T-helper 1 cell treated with Interleukin-12 subunit alpha and Interleukin-12 subunit beta and Interleukin-4 antibody, amounts not matched to agents 30 μg/mL and 1 μg/mL, for 36 hours (primary cell): ENCODE measurements at regions not wholly inside any gene's neighbourhood (a gene's known extent, or its start where the extent isn't known, plus 50 kb on each side); places are given as distances from the start of the nearest gene placed in this dataset.

Source experiments
- H3K27ac Mint-ChIP-seq: one replicate; pipeline ENCODE4 v1.8.0; 2021; ENCODE audit warnings: mild to moderate bottlenecking, mixed read lengths
- H3K27me3 Mint-ChIP-seq: one replicate; pipeline ENCODE4 v1.8.0; 2021; ENCODE audit warnings: low read depth, mixed read lengths
- H3K36me3 Mint-ChIP-seq: one replicate; pipeline ENCODE4 v1.8.0; 2021; ENCODE audit warnings: low read depth, mixed read lengths
- H3K4me1 Mint-ChIP-seq: one replicate; pipeline ENCODE4 v1.8.0; 2021; ENCODE audit warnings: low read depth, mixed read lengths
- H3K4me3 Mint-ChIP-seq: one replicate; pipeline ENCODE4 v1.8.0; 2021; ENCODE audit warnings: mild to moderate bottlenecking, moderate library complexity, mixed read lengths
- H3K9me3 Mint-ChIP-seq: one replicate; pipeline ENCODE4 v1.8.0; 2021; ENCODE audit warnings: mixed read lengths

GRCh38 chr14:65281991-65282895 is 130.3 kb upstream of the FUT8 start:
- H3K36me3 Mint-ChIP-seq: no peaks in the 10 kb centered on the region
- H3K4me1 Mint-ChIP-seq: peaks cover 45% of the 10 kb centered on the region
- peak overlapping the region; percentile 86 for H3K27ac Mint-ChIP-seq
- peak overlapping the region; percentile 56 for H3K4me3 Mint-ChIP-seq
- H3K27me3 Mint-ChIP-seq: no peaks in the 10 kb centered on the region
- H3K9me3 Mint-ChIP-seq: no peaks in the 10 kb centered on the region

GRCh38 chr14:65282896-65283253 is 129.7 kb upstream of the FUT8 start:
- Mint-ChIP-seq H3K27ac (peak overlapping the region; percentile 86), H3K9me3 (no peaks in the 10 kb centered on the region), H3K4me1 (peaks cover 51% of the 10 kb centered on the region), H3K4me3 (peak overlapping the region; percentile 56), H3K27me3 (no peaks in the 10 kb centered on the region), H3K36me3 (peaks cover under 1% of the 10 kb centered on the region)

- Mint-ChIP-seq H3K27ac (peak overlapping the region; percentile 95), H3K4me1 (peaks cover 70% of the 10 kb centered on the region), H3K27me3 (no peaks in the 10 kb centered on the region), H3K36me3 (peaks cover 14% of the 10 kb centered on the region), H3K9me3 (peaks cover 4% of the 10 kb centered on the region), H3K4me3 (no peak overlapping the region)
Measured at GRCh38 chr14:65286443-65286842, 126.1 kb upstream of the FUT8 start.

GRCh38 chr14:65287264-65288131 is 125.0 kb upstream of the FUT8 start:
- peaks cover 4% of the 10 kb centered on the region for H3K9me3 Mint-ChIP-seq
- H3K36me3 Mint-ChIP-seq: peaks cover 14% of the 10 kb centered on the region
- peak overlapping the region; percentile 79 for H3K4me3 Mint-ChIP-seq
- peaks cover 68% of the 10 kb centered on the region for H3K4me1 Mint-ChIP-seq
- H3K27ac Mint-ChIP-seq: peak overlapping the region; percentile 95
- no peaks in the 10 kb centered on the region for H3K27me3 Mint-ChIP-seq

GRCh38 chr14:65290830-65291229 is 121.7 kb upstream of the FUT8 start:
- Mint-ChIP-seq H3K4me3 (peak overlapping the region; percentile 72), H3K27ac (peak overlapping the region; percentile 83)

GRCh38 chr14:65291531-65291930 is 121.0 kb upstream of the FUT8 start:
- H3K27me3 Mint-ChIP-seq: no peaks in the 10 kb centered on the region
- peaks cover 52% of the 10 kb centered on the region for H3K4me1 Mint-ChIP-seq
- peak overlapping the region; percentile 83 for H3K27ac Mint-ChIP-seq
- no peak overlapping the region for H3K4me3 Mint-ChIP-seq
- peaks cover 19% of the 10 kb centered on the region for H3K36me3 Mint-ChIP-seq
- H3K9me3 Mint-ChIP-seq: peaks cover 4% of the 10 kb centered on the region

More at GRCh38 chr14:65290830-65291229, 121.7 kb upstream of the FUT8 start:
- H3K36me3 Mint-ChIP-seq: peaks cover 19% of the 10 kb centered on the region
- H3K27me3 Mint-ChIP-seq: no peaks in the 10 kb centered on the region
- peaks cover 4% of the 10 kb centered on the region for H3K9me3 Mint-ChIP-seq
- peaks cover 50% of the 10 kb centered on the region for H3K4me1 Mint-ChIP-seq

- no peak overlapping the region for H3K27ac Mint-ChIP-seq
- no peaks in the 10 kb centered on the region for H3K27me3 Mint-ChIP-seq
- H3K4me1 Mint-ChIP-seq: peaks cover 43% of the 10 kb centered on the region
- H3K4me3 Mint-ChIP-seq: no peak overlapping the region
- H3K9me3 Mint-ChIP-seq: peaks cover 4% of the 10 kb centered on the region
- H3K36me3 Mint-ChIP-seq: peaks cover 17% of the 10 kb centered on the region
Measured at GRCh38 chr14:65294816-65295215, 117.7 kb upstream of the FUT8 start.

GRCh38 chr14:65296402-65296801 is 116.1 kb upstream of the FUT8 start:
- no peaks in the 10 kb centered on the region for H3K27me3 Mint-ChIP-seq
- no peak overlapping the region for H3K27ac Mint-ChIP-seq
- peaks cover 43% of the 10 kb centered on the region for H3K4me1 Mint-ChIP-seq
- H3K4me3 Mint-ChIP-seq: no peak overlapping the region
- no peaks in the 10 kb centered on the region for H3K9me3 Mint-ChIP-seq
- H3K36me3 Mint-ChIP-seq: peaks cover 13% of the 10 kb centered on the region

GRCh38 chr14:65296876-65297275 is 115.7 kb upstream of the FUT8 start:
- no peak overlapping the region for H3K27ac Mint-ChIP-seq
- no peaks in the 10 kb centered on the region for H3K9me3 Mint-ChIP-seq
- H3K4me3 Mint-ChIP-seq: no peak overlapping the region
- H3K27me3 Mint-ChIP-seq: no peaks in the 10 kb centered on the region
- H3K36me3 Mint-ChIP-seq: peaks cover 13% of the 10 kb centered on the region
- peaks cover 43% of the 10 kb centered on the region for H3K4me1 Mint-ChIP-seq

- Mint-ChIP-seq H3K4me3 (no peak overlapping the region), H3K27me3 (no peaks in the 10 kb centered on the region), H3K27ac (no peak overlapping the region), H3K4me1 (peaks cover 49% of the 10 kb centered on the region), H3K36me3 (peaks cover 13% of the 10 kb centered on the region), H3K9me3 (no peaks in the 10 kb centered on the region)
Measured at GRCh38 chr14:65297744-65298143, 114.8 kb upstream of the FUT8 start.

- Mint-ChIP-seq H3K27ac (peak overlapping the region; percentile 29), H3K36me3 (peaks cover 7% of the 10 kb centered on the region), H3K4me3 (no peak overlapping the region), H3K4me1 (peaks cover 66% of the 10 kb centered on the region), H3K9me3 (no peaks in the 10 kb centered on the region), H3K27me3 (no peaks in the 10 kb centered on the region)
Measured at GRCh38 chr14:65299826-65300225, 112.7 kb upstream of the FUT8 start.

- Mint-ChIP-seq H3K27me3 (no peaks in the 10 kb centered on the region), H3K4me1 (peaks cover 69% of the 10 kb centered on the region), H3K36me3 (peaks cover 15% of the 10 kb centered on the region), H3K9me3 (no peaks in the 10 kb centered on the region), H3K4me3 (peak overlapping the region; percentile 41), H3K27ac (peak overlapping the region; percentile 98)
Measured at GRCh38 chr14:65301862-65302539, 110.5 kb upstream of the FUT8 start.

GRCh38 chr14:65302571-65303189 is 109.8 kb upstream of the FUT8 start:
- no peaks in the 10 kb centered on the region for H3K27me3 Mint-ChIP-seq

More at GRCh38 chr14:65302571-65303189, 109.8 kb upstream of the FUT8 start:
- peaks cover 67% of the 10 kb centered on the region for H3K4me1 Mint-ChIP-seq
- H3K27ac Mint-ChIP-seq: peak overlapping the region; percentile 98
- H3K9me3 Mint-ChIP-seq: no peaks in the 10 kb centered on the region
- H3K36me3 Mint-ChIP-seq: peaks cover 14% of the 10 kb centered on the region
- peak overlapping the region; percentile 41 for H3K4me3 Mint-ChIP-seq
